ENCODE measurements at regions not wholly inside any gene's neighbourhood (a gene's known extent, or its start where the extent isn't known, plus 50 kb on each side); places are given as distances from the start of the nearest gene placed in this dataset.

- TF ChIP-seq CTCF (conservative IDR thresholded peaks at IDR 0.05) (no peak), ZFX (IDR thresholded peaks at IDR 0.05) (no peak)
These were observed 192.5 kb downstream of the KCNA5 start for GRCh38 chr12:5236022-5236640.

All from C4-2B (cell line).